ENCODE measurements at regions not wholly inside any gene's neighbourhood (a gene's known extent, or its start where the extent isn't known, plus 50 kb on each side); places are given as distances from the start of the nearest gene placed in this dataset.

- Histone ChIP-seq H4K91ac (ENCODE audit: insufficient read length, low read depth, low read length) (no peak overlapping the region), H2BK5ac (ENCODE audit: insufficient read length, low read length) (no peak overlapping the region), H4K8ac (replicated peaks; ENCODE audit: insufficient read length, low read depth, low read length) (no peak overlapping the region), H2AK5ac (ENCODE audit: insufficient read length, low read length) (no peak overlapping the region), H3K27ac (ENCODE audit: insufficient read length, low read depth, low read length) (no peak overlapping the region), H3K9me3 (ENCODE audit: control insufficient read depth, low read depth, low read length) (no peaks in the 10 kb centered on the region), H3K79me1 (ENCODE audit: insufficient read depth, low read depth, low read length, poor library complexity, severe bottlenecking) (no peaks in the 10 kb centered on the region), H2BK12ac (ENCODE audit: insufficient read length, low read depth, low read length) (no peak overlapping the region), H3K79me2 (ENCODE audit: insufficient read depth, low read length) (no peaks in the 10 kb centered on the region), H3T11ph (ENCODE audit: low read length) (no peak overlapping the region), H2BK15ac (ENCODE audit: low read depth, low read length) (no peak overlapping the region), H4K5ac (ENCODE audit: insufficient read length, low read depth, low read length) (no peak overlapping the region), H3K27me3 (ENCODE audit: insufficient read depth, low read length) (no peaks in the 10 kb centered on the region), H3K23me2 (ENCODE audit: insufficient read length, low read depth, low read length, poor library complexity, severe bottlenecking) (no peaks in the 10 kb centered on the region), H4K20me1 (ENCODE audit: control insufficient read depth, insufficient read depth, insufficient read length) (no peaks in the 10 kb centered on the region), H3K23ac (ENCODE audit: insufficient read length, low read depth, low read length) (no peak overlapping the region), H3K9ac (ENCODE audit: extremely low read depth, insufficient read length, low read length) (no peak overlapping the region), H2BK120ac (ENCODE audit: low read depth, low read length, poor library complexity, severe bottlenecking) (no peak overlapping the region), H3K4ac (ENCODE audit: low read depth, low read length) (no peak overlapping the region), H2BK20ac (ENCODE audit: low read depth, low read length, poor library complexity, severe bottlenecking) (no peak overlapping the region), H3K4me1 (ENCODE audit: insufficient read depth, low read length) (no peaks in the 10 kb centered on the region), H3K14ac (ENCODE audit: insufficient read depth, low read length) (no peak overlapping the region), H3K18ac (ENCODE audit: insufficient read length, low read depth, low read length) (no peak overlapping the region), H3K56ac (ENCODE audit: insufficient read length, low read depth, low read length) (no peak overlapping the region), H2AFZ (ENCODE audit: low read length) (no peak overlapping the region), H3K4me2 (ENCODE audit: insufficient read depth, insufficient read length, low read length) (no peak overlapping the region)
- no peaks in the 10 kb centered on the region; the same call in 1 of the 2 replicates for H3K27me3 Mint-ChIP-seq (ENCODE audit: low read depth)
- no peak overlapping the region for H3K4me3 Mint-ChIP-seq
- no peak overlapping the region; a peak in 1 of 7 replicates for H3K27ac Mint-ChIP-seq
- H3K36me3 Mint-ChIP-seq (ENCODE audit: insufficient read depth in 1 of 3, low read depth in 3 of 3): no peaks in the 10 kb centered on the region; a peak in 2 of 7 replicates
- no peaks in the 10 kb centered on the region for H3K4me1 Mint-ChIP-seq
- peaks cover 0 to 2% of the 10 kb centered on the region in 2 experiments; a peak in 1 of 5 replicates for H3K9me3 Mint-ChIP-seq
- no peak for TF ChIP-seq CTCF (conservative IDR thresholded peaks at IDR 0.05)
- WGBS (ENCODE audit: extremely low coverage, insufficient read length, low lambda C conversion rate): no CpG with 5 or more reads among the region's 6 CpGs
- no peak for DNase-seq
Observed at GRCh38 chr5:117394506-117395157, 820.0 kb upstream of the SEMA6A start.
